ENCODE measurements at regions not wholly inside any gene's neighbourhood (a gene's known extent, or its start where the extent isn't known, plus 50 kb on each side); places are given as distances from the start of the nearest gene placed in this dataset.
"Not testable (repeated sequence)": the region's sequence is repeated elsewhere in the genome, so short reads cannot be mapped to it uniquely, and the experiment has no call there.

GRCh38 chr7:51452694-51453093 is 136.1 kb upstream of the COBL start:
- DNase-seq (ENCODE audit: low read depth in 2 of 2), result no peak

GRCh38 chr7:51451751-51452476 is 135.3 kb upstream of the COBL start:
- no peak for DNase-seq (ENCODE audit: low read depth in 2 of 2)

DNA sequence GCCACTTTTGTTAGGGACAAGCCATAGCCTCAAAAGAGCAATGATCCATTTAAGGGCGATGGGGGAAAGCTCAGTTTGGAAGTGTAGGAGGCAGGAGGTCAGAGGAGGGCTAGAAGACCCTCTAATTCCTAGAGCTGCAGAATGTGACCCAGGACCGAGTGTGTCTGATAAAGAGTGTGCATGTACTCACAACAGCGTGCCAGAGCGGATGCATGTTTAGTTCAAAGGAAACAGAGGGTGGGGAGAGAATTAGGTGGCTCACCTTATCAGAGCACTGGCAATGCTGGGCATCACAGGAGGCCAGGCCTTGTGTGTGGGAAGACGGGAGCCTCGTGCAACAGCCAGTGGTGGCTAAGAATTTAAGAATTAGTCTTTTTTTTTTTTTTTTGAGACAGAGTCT is 133.9 kb upstream of the COBL start:
- DNase-seq (ENCODE audit: low read depth in 2 of 2), result no peak

DNA sequence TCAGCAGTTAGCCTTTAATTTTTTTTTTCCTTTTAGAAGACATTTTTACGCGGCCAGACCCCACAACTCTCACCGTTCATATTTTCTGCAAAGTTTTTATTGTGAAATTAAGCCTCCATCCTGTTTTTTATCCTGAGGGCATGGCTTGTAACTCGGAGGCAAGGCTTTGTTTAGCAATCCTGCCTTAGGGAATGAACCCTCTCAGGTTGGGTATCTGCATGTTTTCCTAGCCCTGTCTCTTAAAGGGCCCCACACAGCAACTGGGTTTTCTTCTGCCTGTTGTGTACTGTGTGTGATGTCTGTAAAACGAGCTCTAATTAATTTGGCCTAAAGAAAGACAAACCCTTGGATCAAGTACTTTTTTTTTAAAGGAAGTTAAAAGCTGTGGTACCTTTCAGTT is 130.2 kb upstream of the COBL start:
- no peak for DNase-seq (ENCODE audit: low read depth in 2 of 2)

DNA sequence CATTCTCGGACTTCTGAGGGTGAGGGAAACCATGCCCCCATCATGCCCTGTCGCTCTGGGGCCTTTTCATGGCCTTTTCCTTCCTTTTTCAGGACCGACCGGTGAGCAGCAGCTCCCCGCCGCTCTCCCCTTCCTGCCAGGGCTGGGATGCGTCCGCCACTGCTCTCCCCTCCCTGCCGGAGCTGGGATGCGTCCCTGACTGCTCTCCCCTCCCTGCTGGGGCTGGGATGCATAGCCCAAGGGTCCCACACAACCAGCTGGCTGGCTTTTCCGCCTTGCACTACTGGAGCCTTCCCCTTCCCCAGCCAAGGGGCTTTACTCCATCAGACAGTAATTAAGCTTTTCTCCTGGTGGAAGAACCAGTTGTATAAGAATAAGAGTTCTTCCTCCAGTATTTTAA is 129.7 kb upstream of the COBL start:
- DNase-seq (ENCODE audit: low read depth in 2 of 2), result no peak

- no peak for DNase-seq (ENCODE audit: low read depth in 2 of 2)
Observed at GRCh38 chr7:51444936-51445335, 128.3 kb upstream of the COBL start.

DNA sequence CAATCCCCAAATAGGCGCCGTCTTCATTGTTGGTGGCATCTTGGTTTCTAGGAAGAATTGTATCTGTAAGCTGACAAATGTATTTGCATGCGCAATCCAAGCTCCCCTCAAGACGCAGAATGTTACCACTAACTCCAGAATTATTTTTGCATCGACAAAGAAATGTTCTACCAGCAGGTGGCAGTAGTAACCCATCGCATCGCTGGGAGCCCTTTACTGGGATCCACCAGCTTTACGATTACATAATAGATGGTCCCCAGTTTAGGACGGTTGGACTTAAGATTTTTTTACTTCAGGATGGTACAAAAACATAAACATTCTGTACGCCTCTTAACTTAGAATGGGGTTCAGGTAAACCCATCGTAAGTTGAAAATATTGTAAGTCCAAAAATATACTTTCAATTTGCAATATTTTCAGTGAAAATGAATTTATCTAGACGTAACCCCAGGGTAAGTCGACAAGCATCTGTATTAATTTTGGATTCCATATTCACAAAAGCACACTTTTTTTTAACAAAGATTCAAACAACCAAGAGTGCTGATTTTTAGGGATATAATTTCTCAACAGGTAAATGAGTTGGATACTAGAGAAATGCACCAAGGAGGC is 114.0 kb upstream of the COBL start:
- DNase-seq (ENCODE audit: low read depth in 2 of 2), result peak in 1 of 2 donors; percentile 0

DNA sequence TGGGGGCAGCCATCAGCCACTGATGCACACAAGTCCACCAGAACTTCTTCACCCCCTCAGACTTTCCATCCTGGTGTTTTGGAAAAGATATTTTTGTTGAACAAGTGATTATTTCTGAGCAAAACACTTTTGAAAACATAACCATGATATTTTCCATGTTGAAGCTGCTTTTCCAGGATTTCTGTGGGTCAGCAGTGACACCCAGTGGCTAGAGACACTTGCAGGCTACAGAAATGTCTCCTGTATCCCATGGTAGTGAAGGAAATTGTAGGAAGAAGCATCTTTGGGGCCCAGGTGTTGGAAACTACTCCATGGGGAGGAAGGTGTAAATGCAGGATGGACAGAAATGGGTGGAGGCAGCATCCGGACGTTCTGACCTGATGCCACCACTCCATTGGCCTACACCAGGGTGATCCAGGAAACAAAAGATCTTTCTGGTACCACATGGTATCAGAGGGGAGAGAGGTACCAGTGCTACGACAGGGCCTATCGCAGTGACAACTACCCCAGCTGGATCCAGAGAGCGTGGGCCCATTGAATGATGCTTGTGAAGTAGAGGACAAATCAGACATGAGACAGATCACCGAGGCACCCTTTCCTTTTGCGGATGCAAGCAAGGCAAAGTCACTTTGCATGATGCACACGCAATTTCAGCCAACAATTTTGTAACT is 111.7 kb upstream of the COBL start:
- no peak for DNase-seq (ENCODE audit: low read depth in 2 of 2)

- no peak for DNase-seq (ENCODE audit: low read depth in 2 of 2)
Observed at GRCh38 chr7:51426163-51426562, 109.6 kb upstream of the COBL start.

DNA sequence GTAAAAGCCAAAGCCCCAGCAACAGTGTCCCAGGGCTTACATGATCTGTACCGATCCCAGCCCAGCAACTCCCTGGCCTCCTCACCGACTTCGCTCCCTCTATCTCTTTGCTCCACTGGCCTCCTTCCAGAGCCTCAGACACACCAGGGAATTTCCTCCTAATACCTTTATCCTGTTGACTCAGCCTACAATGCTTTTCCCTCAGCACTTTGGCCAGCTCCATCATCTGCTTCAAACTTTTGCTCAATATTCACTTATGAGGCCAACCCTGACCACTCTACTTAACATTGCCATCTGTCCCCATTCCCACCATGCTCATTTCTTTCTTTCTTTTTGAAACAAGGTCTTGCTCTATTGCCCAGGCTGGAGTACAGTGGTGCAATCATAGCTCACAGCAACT is 93.3 kb upstream of the COBL start:
- DNase-seq (ENCODE audit: low read depth in 2 of 2), result not testable (repeated sequence)

DNA sequence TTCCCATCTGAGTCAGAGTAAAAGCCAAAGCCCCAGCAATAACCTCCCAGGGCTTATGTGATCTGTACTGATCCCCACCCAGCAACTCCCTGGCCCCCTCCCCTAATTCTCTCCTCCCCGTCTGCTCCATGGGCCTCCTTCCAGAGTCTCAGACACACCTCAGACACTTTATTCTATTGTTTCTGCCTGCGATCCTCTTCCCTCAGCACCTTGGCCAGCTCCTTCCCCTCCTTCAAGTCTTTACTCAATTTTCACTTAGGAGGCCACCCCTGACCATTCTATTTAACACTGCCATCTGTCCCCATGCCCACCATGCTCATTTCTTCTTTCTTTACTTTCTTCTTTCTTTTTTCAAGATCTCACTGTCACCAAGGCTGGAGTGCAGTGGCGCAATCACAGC is 81.0 kb upstream of the COBL start:
- not testable (repeated sequence) for DNase-seq (ENCODE audit: low read depth in 2 of 2)

DNA sequence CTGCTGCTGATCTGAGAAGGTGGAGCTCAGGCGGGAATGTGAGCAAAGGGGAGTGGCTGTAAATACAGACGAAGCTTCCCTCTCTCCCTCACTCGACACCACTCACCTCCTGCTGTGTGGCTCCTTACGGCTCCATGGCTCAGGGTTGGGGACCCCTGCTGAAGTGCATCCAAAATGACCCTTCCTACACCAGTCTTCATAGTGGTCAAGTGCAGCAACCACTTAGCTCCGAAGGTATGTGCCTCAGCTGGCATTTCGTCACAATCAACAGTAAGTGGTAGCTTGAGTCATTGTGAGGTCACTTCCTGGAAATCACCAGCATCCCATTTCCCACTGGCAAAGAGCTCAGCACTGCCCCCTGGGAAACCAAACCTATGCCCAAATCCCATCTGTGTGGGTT is 76.4 kb upstream of the COBL start:
- DNase-seq (ENCODE audit: low read depth in 2 of 2), result not testable (repeated sequence)

- not testable (repeated sequence) for DNase-seq (ENCODE audit: low read depth in 2 of 2)
Observed at GRCh38 chr7:51389952-51390351, 73.3 kb upstream of the COBL start.

DNA sequence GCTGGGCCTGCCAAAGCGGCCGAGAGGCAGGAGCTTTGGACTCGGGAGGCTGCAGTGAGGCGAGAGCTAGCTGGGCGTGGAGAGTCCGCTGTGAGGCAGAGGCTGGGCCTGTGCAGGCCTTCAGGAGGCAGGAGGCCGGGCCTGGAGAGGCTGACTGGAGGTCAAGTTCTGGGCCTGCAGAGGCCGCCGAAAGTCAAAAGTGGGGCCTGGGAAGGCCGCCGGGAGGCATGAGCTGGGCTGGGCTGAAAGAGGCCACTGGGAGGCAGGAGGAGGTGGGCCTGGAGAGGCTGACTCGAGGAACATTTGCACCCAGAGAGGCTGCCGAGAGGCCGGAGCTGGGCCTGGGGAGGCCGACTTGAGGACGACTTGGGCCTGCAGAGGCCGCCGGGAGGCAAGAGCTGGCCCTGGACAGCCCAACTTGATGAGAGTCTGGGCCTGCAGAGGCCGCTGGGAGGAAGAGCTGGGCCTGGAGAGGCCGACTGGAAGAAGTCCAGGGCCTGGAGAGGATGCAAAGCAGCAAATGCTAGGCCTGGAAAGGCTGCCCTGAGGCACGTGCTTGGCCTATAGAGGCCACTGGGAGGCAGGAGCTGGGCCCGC is 72.7 kb upstream of the COBL start:
- DNase-seq (ENCODE audit: low read depth in 2 of 2), result not testable (repeated sequence)

GRCh38 chr7:51388241-51388640 is 71.6 kb upstream of the COBL start:
- DNase-seq (ENCODE audit: low read depth in 2 of 2), result not testable (repeated sequence)

DNA sequence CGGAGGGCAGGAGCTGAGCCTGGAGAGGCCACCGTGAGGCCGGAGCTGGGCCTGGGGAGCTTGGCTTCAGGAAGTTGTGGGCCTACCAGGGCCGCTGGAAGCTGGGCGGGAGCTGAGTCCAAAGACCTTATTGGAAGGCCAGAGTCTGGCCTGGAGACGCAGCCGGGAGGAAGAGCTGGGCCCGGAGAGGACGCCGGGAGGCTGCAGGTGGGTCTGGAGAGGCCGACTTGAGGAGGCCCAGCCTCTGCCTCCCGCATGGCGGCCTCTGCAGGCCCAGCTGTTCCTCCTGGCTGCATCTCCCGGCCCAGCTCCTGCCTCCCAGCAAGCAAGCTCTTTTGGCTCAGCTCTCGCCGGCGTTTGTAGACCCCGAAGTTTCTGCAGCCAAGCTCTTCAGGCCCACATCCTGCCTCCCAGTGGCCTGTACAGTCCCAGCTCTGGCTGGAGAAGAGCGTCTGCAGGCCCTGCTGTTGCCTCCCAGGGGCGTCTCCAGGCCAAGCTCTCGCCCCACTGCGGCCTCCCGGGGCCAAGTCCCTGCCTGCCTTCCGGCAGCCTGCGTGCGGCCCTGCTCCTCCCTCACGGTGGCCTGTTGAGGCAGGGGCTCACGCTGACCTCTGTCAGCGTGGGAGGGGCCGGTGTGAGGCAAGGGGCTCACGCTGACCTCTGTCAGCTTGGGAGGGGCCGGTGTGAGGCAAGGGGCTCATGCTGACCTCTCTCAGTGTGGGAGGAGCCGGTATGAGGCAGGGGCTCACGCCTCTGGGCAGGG is 70.4 kb upstream of the COBL start:
- DNase-seq (ENCODE audit: low read depth in 2 of 2), result not testable (repeated sequence)

DNA sequence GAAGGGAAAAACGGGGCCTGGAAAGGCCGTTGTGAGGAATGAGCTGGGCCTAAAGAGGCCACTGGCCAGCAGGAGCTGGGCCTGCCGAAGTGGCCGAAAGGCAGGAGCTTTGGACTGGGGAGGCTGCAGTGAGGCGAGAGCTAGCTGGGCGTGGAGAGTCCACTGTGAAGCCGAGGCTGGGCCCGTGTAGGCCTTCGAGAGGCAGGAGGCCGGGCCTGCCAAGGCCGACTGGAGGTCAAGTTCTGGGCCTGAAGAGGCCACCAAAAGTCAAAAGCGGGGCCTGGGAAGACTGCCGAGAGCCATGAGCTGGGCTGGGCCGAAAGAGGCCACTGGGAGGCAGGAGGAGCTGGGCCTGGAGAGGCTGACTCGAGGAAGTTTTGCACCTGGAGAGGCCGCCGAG is 69.6 kb upstream of the COBL start:
- not testable (repeated sequence) for DNase-seq (ENCODE audit: low read depth in 2 of 2)

GRCh38 chr7:51382243-51382642 is 65.6 kb upstream of the COBL start:
- DNase-seq (ENCODE audit: low read depth in 2 of 2), result not testable (repeated sequence)

DNA sequence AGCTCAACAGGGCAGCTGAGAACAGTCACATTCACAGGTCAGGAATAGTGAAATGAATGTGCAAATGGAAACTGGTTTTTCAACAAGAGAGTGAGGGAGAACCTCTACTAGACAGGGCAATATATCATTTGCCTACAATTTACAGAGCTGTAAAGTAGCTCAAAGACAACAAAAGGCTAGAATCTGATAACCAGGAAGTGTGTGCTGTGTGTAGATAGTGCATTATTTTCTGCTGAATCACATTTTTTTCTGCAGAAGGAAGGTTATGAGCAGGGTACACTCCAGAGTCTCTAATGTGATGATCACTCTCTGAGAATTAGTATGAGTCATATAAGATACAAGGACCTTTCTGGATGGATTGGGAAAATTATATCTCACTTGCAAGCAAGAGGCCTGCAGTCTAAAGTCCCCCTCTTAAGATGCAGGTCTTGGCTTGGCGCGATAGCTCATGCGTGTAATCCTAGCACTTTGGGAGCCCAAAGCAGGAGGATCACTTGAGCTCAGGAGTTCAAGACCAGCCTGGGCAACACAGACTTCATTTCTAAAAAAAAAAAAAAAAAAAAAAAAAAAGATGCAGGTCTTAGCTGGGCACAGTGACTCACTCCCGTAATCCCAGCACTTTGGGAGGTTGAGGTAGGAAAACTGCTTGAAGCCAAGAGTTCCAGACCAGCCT is 59.9 kb upstream of the COBL start:
- DNase-seq (ENCODE audit: low read depth in 2 of 2), result no peak

DNA sequence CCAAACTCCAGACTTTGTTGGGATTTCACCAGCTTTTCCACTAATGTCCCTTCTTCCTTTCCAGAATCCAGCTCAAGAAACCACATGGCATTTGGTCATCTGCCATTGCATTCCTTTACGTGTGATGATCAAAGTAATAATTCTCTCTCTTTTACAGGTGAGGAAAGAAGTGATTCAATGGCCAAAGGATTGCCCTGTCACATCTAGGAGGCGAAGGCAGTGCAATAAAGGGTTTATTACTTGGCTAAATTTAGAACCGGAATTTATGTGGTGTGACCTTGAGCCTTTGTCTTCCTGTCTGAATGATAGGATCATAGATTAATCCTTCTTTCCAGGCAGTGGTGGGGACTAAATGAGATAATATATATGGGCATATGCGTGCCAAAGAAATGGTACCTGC is 58.3 kb upstream of the COBL start:
- no peak for DNase-seq (ENCODE audit: low read depth in 2 of 2)

DNA sequence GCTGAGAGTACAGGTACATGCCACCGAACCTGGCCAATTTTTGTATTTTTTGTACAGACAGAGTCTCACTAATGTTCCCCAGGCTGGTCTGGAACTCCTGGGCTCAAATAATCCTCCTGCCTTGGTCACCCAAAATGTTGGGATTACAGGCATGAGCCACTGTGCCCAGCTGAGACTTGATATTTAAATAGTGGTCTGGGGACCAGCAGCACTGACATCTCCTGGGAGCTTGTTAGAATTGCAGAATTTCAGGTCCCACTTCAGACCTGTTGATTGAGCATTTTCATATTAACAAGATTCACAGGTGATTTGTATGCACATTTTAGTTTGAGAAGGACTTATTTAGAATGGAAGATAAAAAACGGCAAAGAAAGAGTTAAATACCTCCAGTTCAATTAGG is 57.0 kb upstream of the COBL start:
- not testable (repeated sequence) for DNase-seq (ENCODE audit: low read depth in 2 of 2)

Data from activated CD8-positive, alpha-beta memory T cell treated with anti-CD3 and anti-CD28 coated beads for 4 hours (primary cell).